Neutrophil (primary cell): ENCODE measurements at regions not wholly inside any gene's neighbourhood (a gene's known extent, or its start where the extent isn't known, plus 50 kb on each side); places are given as distances from the start of the nearest gene placed in this dataset.

Source experiments
- H3K27ac ChIP-seq: fragments of 200-600 bp; sonication (generic); 2 replicates; pipeline ENCODE4 v1.5.1; 2016; ENCODE audit warnings: mild to moderate bottlenecking, moderate library complexity
- H3K27me3 ChIP-seq: fragments of 200-600 bp; sonication (generic); 2 replicates; pipeline ENCODE4 v1.6.0; 2016; ENCODE audit warnings: mild to moderate bottlenecking
- H3K36me3 ChIP-seq: fragments of 200-600 bp; sonication (generic); 2 replicates; pipeline ENCODE4 v1.5.1; 2017
- H3K4me1 ChIP-seq, 2 experiments: fragments of 200-600 bp in 1 of 2; sonication (generic) in 1 of 2; 1 replicate in 1 of 2; 2 replicates in 1 of 2; pipeline versions ENCODE4 v1.5.1 to v1.6.1; 2013 to 2016; ENCODE audit warnings: low read depth in 1 of 2, low read length in 1 of 2, mild to moderate bottlenecking in 1 of 2, moderate library complexity in 1 of 2; ENCODE audit not compliant: control insufficient read depth in 1 of 2, insufficient read depth in 1 of 2
- H3K4me3 ChIP-seq, 2 experiments: fragments of 200-600 bp in 1 of 2; sonication (generic) in 1 of 2; 1 replicate in 1 of 2; 2 replicates in 1 of 2; pipeline ENCODE4 v1.5.1; 2013 to 2016; ENCODE audit warnings: low read depth in 1 of 2, low read length in 1 of 2, mild to moderate bottlenecking in 1 of 2, moderate library complexity in 1 of 2
- H3K9me3 ChIP-seq: fragments of 200-600 bp; sonication (generic); 2 replicates; pipeline ENCODE4 v1.5.1; 2016
- TF ChIP-seq, protein P1 (sequence below): fragments of 200-600 bp; sonication (generic); IDR thresholded peaks from 2 replicates; pipeline ENCODE4 v1.5.1; 2016; ENCODE audit warnings: antibody characterized with exemption

DNA sequence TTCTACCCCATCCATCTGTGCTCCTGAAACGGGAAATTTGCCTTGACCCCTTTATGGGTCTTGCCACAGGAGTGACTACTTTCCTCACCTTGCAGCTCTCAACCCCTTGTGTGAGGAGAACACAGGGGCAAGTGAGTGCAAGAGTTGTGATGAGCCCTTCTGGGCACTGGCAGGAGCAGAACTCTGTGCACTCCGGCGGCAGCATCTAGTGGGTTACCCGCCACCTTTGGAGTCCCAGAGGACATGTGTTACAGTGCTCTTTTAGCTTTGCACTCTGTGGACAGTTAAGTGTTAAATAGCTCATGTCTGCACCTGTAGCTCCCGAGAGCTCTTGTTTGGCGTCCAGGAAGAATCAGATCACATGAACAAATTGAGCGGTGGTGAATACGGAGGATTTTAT is 940.2 kb downstream of the GRIK2 start:
- no peaks in the 10 kb centered on the region for H3K27me3 ChIP-seq
- no peak overlapping the region for H3K27ac ChIP-seq
- H3K9me3 ChIP-seq: no peaks in the 10 kb centered on the region
- no peak overlapping the region for H3K4me3 ChIP-seq
- no peaks in the 10 kb centered on the region for H3K36me3 ChIP-seq
- no peaks in the 10 kb centered on the region for H3K4me1 ChIP-seq
- TF ChIP-seq, protein P1, sequence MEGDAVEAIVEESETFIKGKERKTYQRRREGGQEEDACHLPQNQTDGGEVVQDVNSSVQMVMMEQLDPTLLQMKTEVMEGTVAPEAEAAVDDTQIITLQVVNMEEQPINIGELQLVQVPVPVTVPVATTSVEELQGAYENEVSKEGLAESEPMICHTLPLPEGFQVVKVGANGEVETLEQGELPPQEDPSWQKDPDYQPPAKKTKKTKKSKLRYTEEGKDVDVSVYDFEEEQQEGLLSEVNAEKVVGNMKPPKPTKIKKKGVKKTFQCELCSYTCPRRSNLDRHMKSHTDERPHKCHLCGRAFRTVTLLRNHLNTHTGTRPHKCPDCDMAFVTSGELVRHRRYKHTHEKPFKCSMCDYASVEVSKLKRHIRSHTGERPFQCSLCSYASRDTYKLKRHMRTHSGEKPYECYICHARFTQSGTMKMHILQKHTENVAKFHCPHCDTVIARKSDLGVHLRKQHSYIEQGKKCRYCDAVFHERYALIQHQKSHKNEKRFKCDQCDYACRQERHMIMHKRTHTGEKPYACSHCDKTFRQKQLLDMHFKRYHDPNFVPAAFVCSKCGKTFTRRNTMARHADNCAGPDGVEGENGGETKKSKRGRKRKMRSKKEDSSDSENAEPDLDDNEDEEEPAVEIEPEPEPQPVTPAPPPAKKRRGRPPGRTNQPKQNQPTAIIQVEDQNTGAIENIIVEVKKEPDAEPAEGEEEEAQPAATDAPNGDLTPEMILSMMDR: no peak

GRCh38 chr6:102327697-102328225 is 934.3 kb downstream of the GRIK2 start:
- no peak overlapping the region for H3K27ac ChIP-seq
- TF ChIP-seq, protein P1: no peak
- H3K27me3 ChIP-seq: no peaks in the 10 kb centered on the region
- H3K4me1 ChIP-seq: no peaks in the 10 kb centered on the region
- no peaks in the 10 kb centered on the region for H3K36me3 ChIP-seq
- H3K4me3 ChIP-seq: no peak overlapping the region
- H3K9me3 ChIP-seq: no peaks in the 10 kb centered on the region

- Histone ChIP-seq H3K9me3 (no peaks in the 10 kb centered on the region), H3K27me3 (no peaks in the 10 kb centered on the region), H3K4me1 (no peaks in the 10 kb centered on the region), H3K4me3 (no peak overlapping the region), H3K36me3 (no peaks in the 10 kb centered on the region), H3K27ac (no peak overlapping the region)
- TF ChIP-seq, protein P1: no peak
Observed at GRCh38 chr6:102313699-102314098, 920.2 kb downstream of the GRIK2 start.

DNA sequence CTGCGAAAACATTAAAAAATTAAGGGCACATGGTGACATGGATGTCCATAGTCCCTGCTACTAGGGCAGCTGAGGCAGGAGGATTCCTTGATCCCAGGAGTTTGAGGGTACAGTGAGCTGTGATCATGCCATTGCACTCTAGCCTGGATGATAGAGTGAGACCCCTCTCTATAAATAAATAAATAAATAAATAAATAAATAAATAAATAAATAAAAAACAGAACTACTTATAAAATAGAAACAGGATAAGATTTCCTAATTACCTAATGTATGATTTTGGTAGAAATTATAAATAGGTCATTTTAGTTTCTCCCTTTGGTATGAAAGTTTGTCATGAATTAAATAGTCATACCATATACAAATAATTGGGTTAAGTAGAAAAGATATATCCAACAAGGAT is 916.2 kb downstream of the GRIK2 start:
- TF ChIP-seq, protein P1: no peak
- Histone ChIP-seq H3K27ac (no peak overlapping the region), H3K27me3 (no peaks in the 10 kb centered on the region)

DNA sequence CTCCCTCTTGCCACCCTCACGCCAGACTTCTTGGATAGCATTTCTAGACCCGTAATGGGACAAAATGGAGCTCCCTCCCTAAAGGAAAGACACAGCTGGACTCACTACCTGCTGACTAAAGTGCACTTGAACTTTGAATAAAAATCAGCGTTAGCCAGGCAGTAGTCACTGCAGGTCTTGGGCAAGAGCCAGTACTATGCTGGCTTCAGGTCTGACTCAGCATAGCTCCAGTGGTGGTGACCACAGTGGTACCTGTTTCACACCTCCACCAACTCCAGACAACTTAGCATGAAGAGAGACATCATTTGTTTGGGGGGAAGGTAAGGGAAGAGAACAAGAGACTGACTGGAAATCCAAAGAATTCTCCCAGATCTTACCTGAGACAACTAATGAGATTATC is 906.8 kb downstream of the GRIK2 start:
- Histone ChIP-seq H3K27ac (no peak overlapping the region), H3K4me1 (no peaks in the 10 kb centered on the region), H3K36me3 (no peaks in the 10 kb centered on the region), H3K4me3 (no peak overlapping the region), H3K9me3 (no peaks in the 10 kb centered on the region), H3K27me3 (no peaks in the 10 kb centered on the region)
- TF ChIP-seq, protein P1: no peak

More for the DNA sequence above, 916.2 kb downstream of the GRIK2 start:
- no peaks in the 10 kb centered on the region for H3K36me3 ChIP-seq
- no peak overlapping the region for H3K4me3 ChIP-seq
- no peaks in the 10 kb centered on the region for H3K4me1 ChIP-seq
- peaks cover 4% of the 10 kb centered on the region for H3K9me3 ChIP-seq

- Histone ChIP-seq H3K36me3 (no peaks in the 10 kb centered on the region), H3K27ac (no peak overlapping the region), H3K4me3 (no peak overlapping the region), H3K4me1 (no peaks in the 10 kb centered on the region), H3K9me3 (no peaks in the 10 kb centered on the region), H3K27me3 (no peaks in the 10 kb centered on the region)
- TF ChIP-seq, protein P1: no peak
Observed at GRCh38 chr6:102298051-102298450, 904.5 kb downstream of the GRIK2 start.
